GM18519 (cell line): ENCODE measurements at regions not wholly inside any gene's neighbourhood (a gene's known extent, or its start where the extent isn't known, plus 50 kb on each side); places are given as distances from the start of the nearest gene placed in this dataset.
"Not testable (repeated sequence)": the region's sequence is repeated elsewhere in the genome, so short reads cannot be mapped to it uniquely, and the experiment has no call there.

Experiments used
- ATAC-seq: cut with Tn5 transposase; IDR thresholded peaks from one replicate; pipeline ENCODE4 v1.9.1; 2021; ENCODE audit warnings: mild to moderate bottlenecking, moderate library complexity; ENCODE audit not compliant: unreplicated experiment, low FRiP score

DNA sequence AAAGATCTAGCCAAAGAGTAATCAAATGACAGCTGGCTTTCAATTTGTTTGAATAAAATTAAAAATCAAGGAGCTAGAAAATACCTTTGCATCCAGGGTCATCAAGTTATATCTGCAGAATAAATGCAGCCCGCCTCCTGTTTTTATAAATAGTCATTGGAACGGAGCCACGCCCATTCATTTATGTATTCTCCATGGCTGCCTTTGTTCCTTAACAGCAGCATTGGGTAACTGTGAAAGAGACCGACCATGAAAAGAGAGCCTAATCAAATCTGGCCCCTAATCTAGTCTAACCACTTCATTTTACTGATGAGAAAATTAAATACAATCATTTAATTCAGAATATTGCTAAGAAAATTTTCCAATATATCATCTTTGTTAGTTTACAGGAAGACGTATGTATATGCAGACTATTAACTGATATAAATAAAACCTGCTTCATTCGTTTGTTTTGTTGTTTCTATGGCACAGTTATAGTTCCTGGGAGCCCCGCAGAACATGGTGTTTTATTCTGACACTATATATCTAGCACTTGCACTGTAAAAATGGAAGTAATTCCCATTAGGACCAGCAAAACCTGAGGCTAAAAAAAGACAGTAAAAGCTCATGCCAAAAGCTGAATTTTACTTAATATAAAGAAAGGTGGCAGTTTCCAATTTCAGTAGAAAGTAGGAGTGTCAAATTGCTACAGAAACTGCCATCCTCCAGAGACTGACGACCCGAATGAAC is 111.8 kb upstream of the PALMD start:
- ATAC-seq: no peak

DNA sequence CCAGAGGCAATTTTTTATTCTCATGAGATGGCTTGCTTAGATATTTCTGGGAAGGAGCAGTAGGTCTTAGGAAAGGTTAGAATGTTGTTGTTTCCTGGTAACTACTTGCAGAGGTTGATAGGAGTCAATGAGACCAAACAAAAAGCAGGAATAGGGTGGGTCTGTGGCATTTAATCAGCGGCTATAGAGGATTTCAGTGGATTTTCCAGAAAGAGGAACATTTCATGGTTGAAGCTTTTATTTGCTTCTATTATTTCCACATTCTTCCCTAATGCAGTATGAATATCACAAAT is 111.3 kb upstream of the PALMD start:
- ATAC-seq: no peak

DNA sequence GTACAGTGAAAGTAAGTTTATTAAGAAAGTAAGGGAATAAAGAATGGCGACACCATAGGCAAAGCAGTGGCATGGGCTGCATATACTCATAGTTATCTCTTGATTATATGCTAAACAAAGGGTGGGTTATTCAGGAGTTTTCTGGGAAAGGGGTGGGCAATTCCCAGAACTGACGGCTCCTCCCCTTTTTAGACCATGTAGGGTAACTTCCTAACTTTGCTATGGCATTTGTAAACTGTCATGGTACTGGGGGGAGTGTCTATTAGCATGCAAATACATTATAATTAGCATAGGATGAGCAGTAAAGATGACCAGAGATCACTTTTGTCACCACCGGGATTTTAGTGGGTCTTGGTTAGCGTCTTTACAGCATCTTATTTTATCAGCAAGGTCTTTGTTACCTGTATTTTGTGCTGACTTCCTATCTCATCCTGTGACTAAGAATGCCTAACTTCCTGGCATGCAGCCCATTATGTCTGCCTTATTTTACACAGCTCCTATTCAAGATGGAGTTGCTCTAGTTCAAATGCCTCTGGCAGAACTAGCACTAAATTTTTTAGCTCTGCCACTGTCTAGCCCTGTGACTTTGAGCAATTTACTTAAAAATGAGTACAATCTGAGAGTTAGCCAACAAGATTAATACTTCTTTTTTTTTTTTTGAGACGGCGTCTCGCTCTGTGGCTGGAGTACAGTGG is 110.3 kb upstream of the PALMD start:
- no peak for ATAC-seq

DNA sequence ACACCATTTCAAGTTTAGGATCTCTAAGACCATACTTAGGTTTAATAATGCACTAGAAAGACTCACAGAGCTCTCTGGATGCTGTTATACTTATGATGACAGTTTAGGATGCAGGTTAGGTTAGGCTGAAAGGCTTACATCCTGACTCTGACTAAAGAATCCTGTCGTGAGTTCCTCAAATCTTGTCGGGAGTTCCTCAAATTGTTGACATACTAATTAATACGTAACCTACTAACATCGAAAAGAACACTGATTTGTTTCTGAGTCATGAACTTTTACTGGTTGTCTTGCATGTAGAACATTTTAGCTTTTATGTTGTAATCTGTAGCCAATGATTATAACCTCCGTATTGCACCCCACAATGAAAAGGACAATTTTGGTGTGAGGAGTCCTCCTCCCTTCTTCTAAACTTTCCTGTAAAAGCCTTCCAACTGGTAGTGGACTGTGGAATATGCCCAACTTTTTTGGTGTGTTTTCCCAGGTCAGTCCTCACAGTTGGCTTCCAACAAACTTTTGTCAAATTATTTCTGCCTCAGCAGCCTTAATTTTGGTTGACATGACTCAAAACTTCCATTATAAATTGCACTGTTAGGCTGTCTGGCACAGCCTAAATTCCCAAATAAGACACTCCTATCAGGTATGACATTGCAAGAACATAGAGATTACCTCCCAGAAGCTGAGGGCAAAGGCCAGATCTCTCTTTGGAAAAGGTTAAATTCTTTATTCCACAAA is 107.9 kb upstream of the PALMD start:
- no peak for ATAC-seq

DNA sequence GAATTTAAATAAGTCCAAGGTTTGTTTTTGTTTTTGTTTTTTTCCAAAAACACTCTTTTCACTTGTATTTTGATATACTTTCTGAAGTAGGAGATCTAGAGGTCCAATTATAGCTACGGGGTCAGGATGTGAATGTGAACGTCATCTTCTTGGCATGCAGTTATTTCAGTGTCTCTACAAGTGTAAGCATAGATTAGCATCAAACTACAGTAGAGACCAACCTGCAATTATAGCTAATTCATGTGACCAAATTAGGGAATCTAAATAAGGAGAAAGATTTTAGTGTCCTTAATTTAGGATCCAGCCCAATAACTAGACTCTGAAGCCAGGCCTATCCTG is 107.3 kb upstream of the PALMD start:
- no peak for ATAC-seq

DNA sequence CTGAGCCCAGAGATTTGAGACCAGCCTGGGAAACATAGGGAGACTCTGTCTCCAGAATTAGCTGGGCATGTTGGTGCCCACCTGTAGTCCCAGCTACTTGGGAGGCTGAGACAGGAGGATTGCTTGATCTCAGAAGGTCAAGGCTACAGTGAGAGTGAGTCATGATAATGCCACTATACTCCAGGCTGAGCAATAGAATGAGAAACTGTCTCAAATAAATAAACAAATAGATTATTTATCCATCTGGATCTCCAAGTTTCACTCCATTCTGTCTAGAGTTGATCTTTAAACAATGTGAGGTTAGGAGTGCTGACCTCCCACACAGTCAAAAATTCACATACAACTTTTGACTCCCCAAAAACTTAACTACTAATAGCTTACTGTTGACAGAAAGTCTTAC is 106.8 kb upstream of the PALMD start:
- ATAC-seq: no peak

DNA sequence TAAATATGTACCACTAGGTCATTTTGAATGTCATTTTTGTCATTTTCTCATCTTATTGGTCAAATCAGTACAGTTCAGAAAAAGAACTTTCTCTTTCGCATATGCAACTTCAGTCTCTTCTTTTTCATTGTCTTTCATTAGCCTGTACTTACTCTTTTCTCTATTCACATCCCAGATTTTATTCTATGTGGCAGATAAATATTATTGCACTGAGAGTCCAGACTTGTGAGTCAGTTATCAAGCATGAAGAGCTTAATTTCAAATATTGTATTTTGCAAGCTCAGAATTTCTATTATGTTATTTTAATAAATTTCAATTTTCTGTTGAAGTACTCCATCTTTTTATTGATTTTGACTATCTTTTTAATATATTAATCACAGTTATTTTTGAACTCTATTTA is 105.2 kb upstream of the PALMD start:
- ATAC-seq: no peak

DNA sequence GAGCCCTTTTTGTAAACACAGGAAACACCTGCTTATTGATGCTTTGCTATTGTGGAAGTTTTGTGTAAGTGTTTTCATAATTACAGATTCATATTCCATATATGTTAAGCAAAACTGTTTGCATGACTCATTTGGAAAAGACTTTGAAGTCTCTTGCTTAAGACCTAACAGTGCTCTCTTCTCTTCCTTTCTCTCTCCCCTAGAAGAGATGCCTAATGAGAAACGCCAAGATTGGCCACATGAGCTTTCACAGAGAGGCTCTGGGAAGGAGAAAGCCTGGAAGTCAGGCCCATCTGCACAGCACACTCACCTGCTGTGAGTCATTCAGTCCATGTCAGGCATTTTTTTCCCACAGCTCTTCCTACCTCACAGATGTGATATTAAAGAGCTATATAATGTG is 101.6 kb upstream of the PALMD start:
- no peak for ATAC-seq

DNA sequence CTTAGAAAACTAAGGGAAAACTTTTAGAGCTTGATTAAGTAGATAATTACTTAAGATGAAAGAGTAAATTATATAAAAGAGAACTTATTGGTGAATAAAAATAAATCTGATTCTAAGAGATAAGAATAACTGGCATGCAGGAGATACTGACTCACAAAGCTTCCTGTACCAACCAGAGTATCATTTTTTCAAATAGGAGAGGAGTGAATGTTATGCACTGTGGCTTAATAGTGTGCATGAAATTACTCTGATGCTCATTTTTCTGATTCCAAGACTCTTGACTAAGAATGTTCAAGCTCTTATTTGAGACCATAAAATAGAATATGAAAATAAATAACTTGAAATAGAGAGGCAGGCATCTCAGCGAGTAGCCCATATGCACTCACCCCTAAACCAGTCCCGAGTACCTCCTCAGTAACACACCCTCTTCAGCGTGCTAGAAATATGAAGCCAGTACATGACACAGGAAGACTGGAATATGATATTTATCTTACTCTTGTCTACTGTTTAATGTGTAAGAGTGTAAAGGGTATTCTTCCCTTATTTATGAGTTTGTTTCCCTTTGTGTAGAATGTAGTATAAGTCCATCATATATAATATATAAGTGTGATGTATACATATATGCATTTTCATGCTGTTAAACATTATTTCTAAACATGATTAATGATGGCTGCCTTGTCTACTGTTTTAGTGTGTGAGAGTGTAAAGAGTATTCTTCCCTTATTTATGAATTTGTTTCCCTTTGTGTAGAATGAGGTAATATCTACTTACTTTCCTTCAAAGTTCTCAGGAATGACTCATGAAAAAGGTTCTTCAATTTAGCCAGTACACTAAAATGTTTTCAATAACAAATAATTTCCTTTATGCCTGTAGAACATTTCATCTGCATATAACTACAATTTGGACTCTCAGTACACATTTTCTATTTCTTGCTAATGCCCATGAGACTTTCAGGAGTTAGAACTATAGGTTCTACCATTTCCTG is 99.2 kb upstream of the PALMD start:
- no peak for ATAC-seq

DNA sequence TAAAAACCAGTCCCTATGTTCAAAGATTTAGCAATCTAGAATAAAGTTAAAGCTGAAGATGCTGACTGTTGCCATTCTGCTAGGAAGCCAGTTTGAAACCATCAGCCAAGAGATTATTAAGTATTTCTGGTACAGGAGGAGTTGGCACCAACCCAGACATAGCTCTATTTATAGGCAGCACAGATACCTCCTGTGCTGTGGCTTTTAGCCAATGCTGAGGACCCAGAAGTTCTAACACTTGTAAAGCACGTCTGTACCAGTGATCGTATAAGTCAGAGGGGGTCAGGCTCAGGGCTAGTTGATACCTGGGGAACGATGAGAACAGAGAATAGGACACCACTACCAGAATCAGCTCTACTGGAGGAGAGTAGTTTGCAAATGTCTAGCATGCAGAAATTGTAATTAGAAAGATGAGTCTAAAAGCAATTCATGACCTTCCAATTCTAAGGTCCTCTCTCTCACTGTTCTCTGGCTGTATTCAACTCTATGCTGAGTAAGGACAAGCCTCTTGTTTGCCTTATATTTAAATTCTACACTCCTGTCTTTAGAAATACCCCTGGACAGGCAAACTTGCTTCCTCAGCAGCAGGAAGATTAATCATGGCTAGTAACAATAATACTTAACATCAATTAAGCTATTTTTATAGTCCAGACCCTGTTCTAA is 96.8 kb upstream of the PALMD start:
- no peak for ATAC-seq

DNA sequence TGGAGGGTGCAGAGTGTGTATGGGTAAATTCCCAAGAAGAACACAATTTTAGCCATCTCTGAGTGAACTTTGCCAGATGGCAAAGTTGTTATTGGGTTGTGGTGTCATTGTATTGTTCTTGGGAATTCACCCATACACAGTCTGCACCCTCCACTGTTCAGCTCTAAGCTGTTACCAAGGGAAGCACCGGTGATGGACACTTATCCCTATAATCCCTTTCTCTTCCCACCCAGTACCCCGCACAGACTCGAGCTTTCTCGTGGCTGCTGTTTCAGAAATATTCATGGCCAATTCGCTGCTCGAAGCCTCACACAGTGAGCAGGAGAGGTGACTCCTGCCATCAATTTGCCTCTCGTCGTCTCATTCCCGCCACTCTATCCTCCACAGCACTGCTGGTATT is 95.7 kb upstream of the PALMD start:
- no peak for ATAC-seq

DNA sequence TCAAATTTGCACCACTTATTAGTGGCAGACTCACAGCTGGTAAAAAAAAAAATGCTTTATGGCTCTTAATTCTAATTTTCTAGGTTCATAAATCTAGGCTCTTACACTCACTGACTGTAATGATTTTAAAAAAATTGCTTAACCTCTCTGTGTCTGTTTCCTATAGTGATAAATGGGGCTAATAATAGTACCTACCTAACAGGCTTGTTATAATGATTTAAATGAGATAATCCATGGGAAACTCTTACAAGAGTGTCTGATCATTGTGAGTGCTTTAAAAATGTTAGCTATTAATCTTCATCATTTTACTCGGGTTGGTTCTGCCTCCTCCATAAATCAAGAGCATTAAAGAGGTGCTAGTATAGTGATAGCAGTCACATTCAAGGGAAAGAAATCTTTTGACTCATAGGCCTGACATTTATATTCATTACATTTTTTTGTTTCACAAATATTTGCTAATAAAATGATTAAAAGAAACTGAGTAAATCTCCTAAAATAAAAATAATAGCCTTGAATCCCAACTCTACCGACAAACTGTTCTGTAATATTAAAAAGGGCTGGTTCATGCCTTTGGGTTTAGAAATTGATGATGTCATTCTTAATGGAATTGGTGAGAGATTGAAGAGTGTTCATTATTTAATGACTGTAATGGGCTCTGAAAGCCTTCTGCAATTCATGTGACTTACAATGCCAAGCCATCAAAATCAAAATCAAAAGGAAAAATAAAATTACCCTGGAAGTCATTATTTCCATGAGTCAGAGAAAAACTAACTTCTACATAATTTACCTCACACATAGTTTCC is 93.9 kb upstream of the PALMD start:
- no peak for ATAC-seq

DNA sequence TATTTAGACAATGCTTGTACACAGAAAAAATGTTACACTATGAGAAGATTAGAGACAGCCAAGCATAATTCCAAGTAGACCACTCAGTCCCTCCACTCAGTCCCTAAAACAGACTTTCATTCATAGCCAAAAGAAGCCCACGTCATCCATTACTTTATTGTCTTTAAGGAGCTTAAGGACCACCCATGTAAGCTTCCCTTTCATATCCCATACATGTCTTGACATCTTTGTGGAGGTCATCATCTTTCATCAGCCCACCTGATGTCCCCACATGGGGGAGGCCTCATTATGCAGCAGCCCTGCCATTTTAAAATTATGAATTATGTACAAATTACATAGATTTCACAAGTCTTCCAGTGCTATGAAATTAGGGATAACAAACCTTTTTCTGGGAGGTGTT is 92.6 kb upstream of the PALMD start:
- no peak for ATAC-seq

DNA sequence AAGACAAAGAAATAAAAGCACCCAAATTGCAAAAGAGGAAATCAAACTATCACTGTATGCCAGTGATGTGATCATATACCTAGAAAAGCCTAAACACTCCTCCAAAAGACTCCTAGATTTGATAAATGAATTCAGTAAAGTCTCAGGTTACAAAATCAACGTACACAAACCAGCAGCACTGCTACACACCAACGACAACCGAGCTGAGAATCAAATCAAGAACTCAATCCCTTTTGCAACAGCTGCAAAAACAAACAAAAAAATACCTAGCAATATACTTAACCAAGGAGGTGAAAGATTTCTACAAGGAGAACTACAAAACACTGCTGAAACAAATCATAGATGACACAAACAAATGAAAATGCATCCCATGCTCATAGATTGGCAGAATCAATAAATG is 92.1 kb upstream of the PALMD start:
- ATAC-seq: not testable (repeated sequence)

DNA sequence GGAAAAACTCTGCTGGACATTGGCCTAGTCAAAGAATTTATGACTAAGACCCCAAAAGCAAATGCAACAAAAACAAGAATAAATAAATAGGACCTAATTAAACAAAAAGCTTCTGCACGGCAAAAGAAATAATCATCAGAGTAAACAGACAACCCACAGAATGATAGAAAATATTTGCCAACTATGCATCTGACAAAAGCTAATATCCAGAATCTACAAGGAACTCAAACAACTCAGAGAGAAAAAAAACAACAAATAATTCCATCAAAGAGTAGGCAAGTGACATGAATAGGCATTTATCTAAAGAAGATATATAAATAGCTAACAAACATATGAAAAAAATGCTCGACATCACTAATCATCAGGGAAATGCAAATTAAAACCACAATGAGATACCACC is 91.2 kb upstream of the PALMD start:
- ATAC-seq: no peak

DNA sequence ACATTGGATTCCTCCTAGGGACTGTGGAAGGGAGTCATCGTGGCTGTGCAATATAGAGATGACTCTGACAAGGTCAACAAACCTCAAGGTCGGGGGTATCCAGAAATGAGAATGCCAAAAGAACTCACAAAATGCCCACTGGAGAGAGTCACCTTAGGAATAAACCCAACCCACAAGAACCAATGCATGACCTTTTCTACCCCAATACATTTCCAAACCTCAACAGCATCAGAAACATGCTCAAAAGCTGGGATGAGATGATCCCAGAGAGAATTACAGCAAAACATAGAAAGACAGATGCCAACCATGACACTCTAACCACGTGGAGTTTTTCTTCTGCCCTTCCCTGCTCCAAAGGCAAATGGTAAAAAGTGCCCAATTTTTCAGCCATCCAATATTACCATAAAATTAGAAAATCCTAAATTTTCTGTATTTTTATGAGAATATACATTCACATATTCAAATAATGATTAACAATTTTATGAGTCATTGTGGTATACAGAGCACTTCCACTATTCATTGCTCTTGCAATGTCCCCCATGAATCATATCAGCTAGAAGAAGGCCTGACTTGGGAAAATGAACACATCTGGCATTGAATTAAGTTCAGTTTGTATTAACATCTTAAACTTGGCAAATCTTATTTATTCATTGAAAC is 88.2 kb upstream of the PALMD start:
- no peak for ATAC-seq

DNA sequence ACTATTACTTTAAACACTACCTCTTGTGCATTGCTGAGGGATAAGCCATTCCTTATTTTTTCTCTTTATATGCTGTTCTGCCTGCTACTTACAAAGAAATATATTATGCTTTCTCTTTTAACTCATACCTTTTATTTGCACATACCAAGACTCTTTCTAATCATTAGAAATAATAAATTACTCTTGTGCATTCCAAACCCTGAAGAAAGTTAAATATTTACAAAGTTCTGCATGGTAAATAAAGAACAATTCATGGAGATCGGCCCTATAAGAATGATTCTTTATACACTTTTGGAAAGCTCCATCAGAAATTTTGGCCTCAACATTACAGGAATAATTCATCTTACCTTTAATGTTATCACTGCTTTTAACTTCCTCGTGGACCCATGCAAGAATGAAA is 86.7 kb upstream of the PALMD start:
- no peak for ATAC-seq

DNA sequence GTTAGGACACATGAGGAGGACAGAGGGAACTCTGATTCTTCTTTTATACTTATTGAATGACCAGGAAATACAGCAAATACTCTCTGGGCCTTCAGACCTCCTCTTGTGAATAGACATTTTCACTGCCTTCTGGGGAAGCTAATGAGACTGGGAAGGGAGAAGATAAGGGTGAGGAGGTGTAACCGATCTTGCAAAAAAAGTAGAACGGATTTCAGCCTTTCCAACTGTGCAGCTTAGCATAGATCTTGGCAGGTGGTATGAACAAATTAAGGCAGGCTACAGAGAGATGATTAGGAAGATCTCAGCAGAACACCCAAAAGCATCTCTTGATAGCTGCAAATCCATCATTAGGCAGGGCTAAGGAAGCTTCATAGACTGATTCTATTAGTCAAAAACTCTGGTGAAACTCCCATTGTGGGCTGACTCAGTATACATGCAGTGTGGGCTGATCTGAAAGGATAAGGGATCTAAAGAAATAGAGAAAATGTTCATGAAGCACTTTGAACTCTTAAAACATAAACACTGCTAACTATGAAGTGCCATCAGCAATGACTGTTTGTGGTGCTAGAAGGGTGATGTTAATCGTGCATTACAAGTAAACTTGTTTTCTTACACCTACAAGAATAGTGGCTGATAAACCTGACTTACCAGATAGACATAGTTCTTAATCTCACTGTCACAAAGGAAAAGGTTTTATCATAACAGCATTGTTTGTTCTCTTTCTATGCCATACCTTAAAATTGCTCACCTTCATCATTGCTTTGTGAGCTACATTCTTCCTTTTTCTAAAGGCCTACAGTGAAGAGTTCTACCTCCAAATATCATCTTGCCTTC is 85.5 kb upstream of the PALMD start:
- no peak for ATAC-seq
